A549 (cell line): ENCODE measurements at regions not wholly inside any gene's neighbourhood (a gene's known extent, or its start where the extent isn't known, plus 50 kb on each side); places are given as distances from the start of the nearest gene placed in this dataset.

Experiments
- ATAC-seq, 2 experiments: fragments of 200-7000 bp in 1 of 2; fragments of >200 bp in 1 of 2; cut with Nextera tagmentation in 1 of 2; cut with Tn5 transposase in 1 of 2; 3 replicates each; pipeline versions ENCODE4 v1.8.0 to v1.9.1; 2018 to 2020; ENCODE audit warnings: mild to moderate bottlenecking in 1 of 2, moderate library complexity in 1 of 2
- CTCF ChIA-PET: fragments of 300-600 bp; sonication (Branson Sonifier 250); formaldehyde crosslinking; extraction: SDS; loops from one replicate; lab custom pipeline; 2021; ENCODE audit warnings: antibody characterized with exemption, inconsistent platforms; lab: Yijun Ruan, JAX
- POLR2A ChIA-PET: fragments of 350-600 bp; formaldehyde crosslinking; extraction: SDS; loops from one replicate; lab custom pipeline; 2021; ENCODE audit warnings: antibody characterized with exemption, inconsistent platforms; lab: Yijun Ruan, JAX
- DNase-seq, 2 experiments: peaks; one replicate each; pipeline versions ENCODE4 v3.0.0 to v3.0.0-alpha.2; 2011 to 2016; ENCODE audit warnings: low read depth in 1 of 2, low spot score in 1 of 2
- FAIRE-seq: peaks from 2 replicates; lab custom pipeline; 2011; peaks lifted over from hg19 to GRCh38; lab: Jason Lieb, UNC
- H3K27ac ChIP-seq, 2 experiments: fragments of >200 bp; sonication (Bioruptor Twin); formaldehyde crosslinking; 3 replicates each; pipeline ENCODE4 v1.5.1; 2016 to 2017
- H3K4me1 ChIP-seq: fragments of >200 bp; sonication (Bioruptor Twin); formaldehyde crosslinking; 3 replicates; pipeline ENCODE4 v1.6.1; 2016
- H3K4me2 ChIP-seq: fragments of >200 bp; sonication (Bioruptor Twin); formaldehyde crosslinking; 3 replicates; pipeline ENCODE4 v1.6.1; 2016
- H3K4me3 ChIP-seq: fragments of >200 bp; sonication (Bioruptor Twin); formaldehyde crosslinking; 3 replicates; pipeline ENCODE4 v1.5.1; 2016
- H3K9me3 ChIP-seq: fragments of >200 bp; sonication (Bioruptor Twin); formaldehyde crosslinking; 3 replicates; pipeline ENCODE4 v1.6.1; 2016
- ATOH8 ChIP-seq: fragments of 250-450 bp; sonication (Bioruptor Pico); IDR thresholded peaks from 2 replicates; pipeline ENCODE4 v1.5.0; 2020; ENCODE audit warnings: low read depth, mild to moderate bottlenecking, moderate library complexity
- BCL3 ChIP-seq: fragments of >200 bp; sonication (Bioruptor Twin); formaldehyde crosslinking; IDR thresholded peaks from 3 replicates; pipeline ENCODE4 v1.6.1; 2016
- CBX2 ChIP-seq: fragments of 200-600 bp; sonication (generic); IDR thresholded peaks from 2 replicates; pipeline ENCODE4 v1.6.1; 2016; ENCODE audit warnings: low read depth, mild to moderate bottlenecking, borderline replicate concordance
- CEBPB ChIP-seq, 2 experiments: fragments of >200 bp in 1 of 2; sonication (Bioruptor Twin) in 1 of 2; formaldehyde crosslinking in 1 of 2; IDR thresholded peaks; 2 replicates each; pipeline ENCODE4 v1.6.1; 2012 to 2016
- CHD2 ChIP-seq: fragments of 150-350 bp; IDR thresholded peaks from 2 replicates; pipeline ENCODE4 v1.6.1; 2014; ENCODE audit warnings: low read length; ENCODE audit not compliant: partially characterized antibody
- ELK1 ChIP-seq: fragments of 150-350 bp; IDR thresholded peaks from 2 replicates; pipeline ENCODE4 v1.6.1; 2014; ENCODE audit warnings: low read depth, mild to moderate bottlenecking, low read length
- HDAC2 ChIP-seq: fragments of 200-600 bp; sonication (generic); IDR thresholded peaks from 2 replicates; pipeline ENCODE4 v1.6.1; 2016
- HMGXB4 ChIP-seq: fragments of 250-450 bp; sonication (Bioruptor Pico); IDR thresholded peaks from 2 replicates; pipeline ENCODE4 v1.5.0; 2021; ENCODE audit warnings: mild to moderate bottlenecking, moderate library complexity, borderline replicate concordance
- KDM1A ChIP-seq: fragments of 200-600 bp; sonication (generic); IDR thresholded peaks from 2 replicates; pipeline ENCODE4 v1.6.1; 2016; ENCODE audit warnings: low read depth, mild to moderate bottlenecking
- MAX ChIP-seq: IDR thresholded peaks from 2 replicates; pipeline ENCODE4 v1.6.1; 2012
- MYC ChIP-seq: IDR thresholded peaks from 2 replicates; pipeline ENCODE4 v1.6.1; 2012; ENCODE audit warnings: mild to moderate bottlenecking, inconsistent platforms, low read length, improper control_type of control experiment, borderline replicate concordance
- NR3C1 ChIP-seq: fragments of >200 bp; sonication (Bioruptor Twin); formaldehyde crosslinking; IDR thresholded peaks from 3 replicates; pipeline ENCODE4 v1.6.1; 2017
- PHF8 ChIP-seq: fragments of 200-600 bp; sonication (generic); IDR thresholded peaks from 2 replicates; pipeline ENCODE4 v1.6.1; 2016; ENCODE audit warnings: low read depth, mild to moderate bottlenecking, antibody characterized with exemption, moderate library complexity, borderline replicate concordance
- RAD21 ChIP-seq, 2 experiments: fragments of >200 bp in 1 of 2; sonication (Bioruptor Twin) in 1 of 2; formaldehyde crosslinking in 1 of 2; IDR thresholded peaks in 1 of 2; conservative IDR thresholded peaks in 1 of 2; 2 replicates in 1 of 2; 3 replicates in 1 of 2; pipeline ENCODE4 v1.6.1; 2012 to 2018; ENCODE audit warnings: inconsistent platforms in 1 of 2
- RCOR1 ChIP-seq: fragments of 150-350 bp; IDR thresholded peaks from 2 replicates; pipeline ENCODE4 v1.6.1; 2014; ENCODE audit warnings: antibody characterized with exemption, low read length, low read depth
- SREBF2 ChIP-seq: fragments of 450-650 bp; IDR thresholded peaks from 2 replicates; pipeline ENCODE4 v1.6.1; 2014; ENCODE audit warnings: mild to moderate bottlenecking, moderate library complexity
- TFCP2L1 ChIP-seq: fragments of 250-450 bp; sonication (Bioruptor Pico); IDR thresholded peaks from 2 replicates; pipeline ENCODE4 v1.5.0; 2021; ENCODE audit warnings: mild to moderate bottlenecking
- USF2 ChIP-seq: fragments of 450-650 bp; IDR thresholded peaks from 2 replicates; pipeline ENCODE4 v1.6.1; 2014; ENCODE audit warnings: antibody characterized with exemption
- ZFP36 ChIP-seq: fragments of 450-650 bp; IDR thresholded peaks from 2 replicates; pipeline ENCODE4 v1.6.1; 2014; ENCODE audit warnings: borderline replicate concordance; ENCODE audit not compliant: partially characterized antibody
- ZSCAN20 ChIP-seq: fragments of 250-450 bp; sonication (Bioruptor Pico); IDR thresholded peaks from 2 replicates; pipeline ENCODE4 v1.8.0; 2022; ENCODE audit warnings: mild to moderate bottlenecking, moderate library complexity
- WGBS: methylation state at CpG from one replicate; pipeline ENCODE4 v1.1.6; 2017; ENCODE audit errors: missing lambda C conversion rate; 5-methylcytosine and 5-hydroxymethylcytosine counted together
- TF ChIP-seq, protein P1 (sequence below): fragments of >200 bp; sonication (Bioruptor Twin); formaldehyde crosslinking; IDR thresholded peaks from 3 replicates; pipeline ENCODE4 v1.5.1; 2016
- TF ChIP-seq, protein P2 (sequence below): fragments of 200-600 bp; sonication (generic); IDR thresholded peaks from 2 replicates; pipeline ENCODE4 v1.6.1; 2016; ENCODE audit warnings: antibody characterized with exemption, mild to moderate bottlenecking, moderate library complexity

- no peak for TF ChIP-seq TFCP2L1
- no peak for TF ChIP-seq RAD21 (conservative IDR thresholded peaks at IDR 0.05 in 1 of 2, IDR thresholded peaks at IDR 0.05 in 1 of 2)
Observed at GRCh38 chr1:58325866-58326265, 220.7 kb downstream of the OMA1 start (continued).

DNA sequence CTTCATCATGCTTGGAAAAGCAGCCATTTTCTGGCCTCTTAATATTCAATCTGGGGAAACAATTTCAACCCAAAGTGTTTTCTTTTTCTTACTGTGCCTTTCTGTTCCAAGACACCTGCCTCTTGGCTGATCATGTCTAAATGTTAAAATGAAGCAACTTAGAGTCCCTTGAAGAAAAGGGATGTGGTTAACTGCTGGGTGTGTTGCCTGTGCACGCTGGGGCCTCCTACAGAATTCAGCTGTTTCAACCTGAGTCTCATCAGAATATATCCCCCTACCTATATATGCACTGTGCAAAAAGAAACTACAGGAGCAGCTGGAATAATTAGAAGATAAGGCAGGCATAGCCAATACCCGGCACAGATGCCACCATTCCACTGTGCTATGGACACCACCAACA, 222.0 kb downstream of the OMA1 start:
- WGBS = 0% methylated on average over 2 of the region's 2 CpGs
- POLR2A ChIA-PET = no interaction called here
- DNase-seq (no peak), FAIRE-seq (no peak), ATAC-seq (no peak)
- H3K4me3 ChIP-seq = no peak overlapping the region
- TF ChIP-seq USF2 (no peak), CEBPB (IDR thresholded peaks at IDR 0.05) (no peak), KDM1A (no peak), MAX (no peak), BCL3 (no peak), CHD2 (no peak), MYC (no peak), TFCP2L1 (no peak), SREBF2 (no peak), RCOR1 (no peak)
- TF ChIP-seq, protein P1, sequence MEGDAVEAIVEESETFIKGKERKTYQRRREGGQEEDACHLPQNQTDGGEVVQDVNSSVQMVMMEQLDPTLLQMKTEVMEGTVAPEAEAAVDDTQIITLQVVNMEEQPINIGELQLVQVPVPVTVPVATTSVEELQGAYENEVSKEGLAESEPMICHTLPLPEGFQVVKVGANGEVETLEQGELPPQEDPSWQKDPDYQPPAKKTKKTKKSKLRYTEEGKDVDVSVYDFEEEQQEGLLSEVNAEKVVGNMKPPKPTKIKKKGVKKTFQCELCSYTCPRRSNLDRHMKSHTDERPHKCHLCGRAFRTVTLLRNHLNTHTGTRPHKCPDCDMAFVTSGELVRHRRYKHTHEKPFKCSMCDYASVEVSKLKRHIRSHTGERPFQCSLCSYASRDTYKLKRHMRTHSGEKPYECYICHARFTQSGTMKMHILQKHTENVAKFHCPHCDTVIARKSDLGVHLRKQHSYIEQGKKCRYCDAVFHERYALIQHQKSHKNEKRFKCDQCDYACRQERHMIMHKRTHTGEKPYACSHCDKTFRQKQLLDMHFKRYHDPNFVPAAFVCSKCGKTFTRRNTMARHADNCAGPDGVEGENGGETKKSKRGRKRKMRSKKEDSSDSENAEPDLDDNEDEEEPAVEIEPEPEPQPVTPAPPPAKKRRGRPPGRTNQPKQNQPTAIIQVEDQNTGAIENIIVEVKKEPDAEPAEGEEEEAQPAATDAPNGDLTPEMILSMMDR = no peak
- TF ChIP-seq, protein P2, sequence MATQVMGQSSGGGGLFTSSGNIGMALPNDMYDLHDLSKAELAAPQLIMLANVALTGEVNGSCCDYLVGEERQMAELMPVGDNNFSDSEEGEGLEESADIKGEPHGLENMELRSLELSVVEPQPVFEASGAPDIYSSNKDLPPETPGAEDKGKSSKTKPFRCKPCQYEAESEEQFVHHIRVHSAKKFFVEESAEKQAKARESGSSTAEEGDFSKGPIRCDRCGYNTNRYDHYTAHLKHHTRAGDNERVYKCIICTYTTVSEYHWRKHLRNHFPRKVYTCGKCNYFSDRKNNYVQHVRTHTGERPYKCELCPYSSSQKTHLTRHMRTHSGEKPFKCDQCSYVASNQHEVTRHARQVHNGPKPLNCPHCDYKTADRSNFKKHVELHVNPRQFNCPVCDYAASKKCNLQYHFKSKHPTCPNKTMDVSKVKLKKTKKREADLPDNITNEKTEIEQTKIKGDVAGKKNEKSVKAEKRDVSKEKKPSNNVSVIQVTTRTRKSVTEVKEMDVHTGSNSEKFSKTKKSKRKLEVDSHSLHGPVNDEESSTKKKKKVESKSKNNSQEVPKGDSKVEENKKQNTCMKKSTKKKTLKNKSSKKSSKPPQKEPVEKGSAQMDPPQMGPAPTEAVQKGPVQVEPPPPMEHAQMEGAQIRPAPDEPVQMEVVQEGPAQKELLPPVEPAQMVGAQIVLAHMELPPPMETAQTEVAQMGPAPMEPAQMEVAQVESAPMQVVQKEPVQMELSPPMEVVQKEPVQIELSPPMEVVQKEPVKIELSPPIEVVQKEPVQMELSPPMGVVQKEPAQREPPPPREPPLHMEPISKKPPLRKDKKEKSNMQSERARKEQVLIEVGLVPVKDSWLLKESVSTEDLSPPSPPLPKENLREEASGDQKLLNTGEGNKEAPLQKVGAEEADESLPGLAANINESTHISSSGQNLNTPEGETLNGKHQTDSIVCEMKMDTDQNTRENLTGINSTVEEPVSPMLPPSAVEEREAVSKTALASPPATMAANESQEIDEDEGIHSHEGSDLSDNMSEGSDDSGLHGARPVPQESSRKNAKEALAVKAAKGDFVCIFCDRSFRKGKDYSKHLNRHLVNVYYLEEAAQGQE = no peak
- no peaks in the 10 kb centered on the region for H3K4me1 ChIP-seq
- H3K9me3 ChIP-seq = no peaks in the 10 kb centered on the region
- H3K4me2 ChIP-seq = no peak overlapping the region
- no peak overlapping the region for H3K27ac ChIP-seq
- CTCF ChIA-PET = no interaction called here

GRCh38 chr1:58318157-58319005, 228.1 kb downstream of the OMA1 start:
- ATAC-seq (no peak), DNase-seq (no peak), FAIRE-seq (no peak)
- WGBS = 21% methylated on average over 6 of the region's 6 CpGs
- H3K4me2 ChIP-seq = no peak overlapping the region
- H3K4me3 ChIP-seq = no peak overlapping the region
- H3K27ac ChIP-seq = no peak overlapping the region
- no peaks in the 10 kb centered on the region for H3K4me1 ChIP-seq
- ChIA-PET CTCF (no interaction called here), POLR2A (no interaction called here)
- no peaks in the 10 kb centered on the region for H3K9me3 ChIP-seq
- no peak for TF ChIP-seq ZSCAN20
- TF ChIP-seq HDAC2 = no peak
- TF ChIP-seq ZFP36 = no peak
- TF ChIP-seq ELK1 = no peak
- no peak for TF ChIP-seq NR3C1
- no peak for TF ChIP-seq ATOH8 (CRISPR knock-in tag)
- no peak for TF ChIP-seq RAD21 (conservative IDR thresholded peaks at IDR 0.05 in 1 of 2, IDR thresholded peaks at IDR 0.05 in 1 of 2)
- no peak for TF ChIP-seq PHF8
- no peak for TF ChIP-seq HMGXB4 (CRISPR knock-in tag)
- TF ChIP-seq SREBF2 = no peak
- no peak for TF ChIP-seq CBX2
